Stimulated activated naive B cell treated with anti-CD40 and anti-IgM and Interleukin-4, amounts not matched to agents 10 μg/mL and 1 μg/mL and 100 μg/mL, for 72 hours (primary cell): ENCODE measurements at regions not wholly inside any gene's neighbourhood (a gene's known extent, or its start where the extent isn't known, plus 50 kb on each side); places are given as distances from the start of the nearest gene placed in this dataset.
"Not testable (repeated sequence)": the region's sequence is repeated elsewhere in the genome, so short reads cannot be mapped to it uniquely, and the experiment has no call there.

ENCODE experiments used
- ATAC-seq, 2 donors: fragments of 150-1000 bp; cut with Tn5 transposase; replicated peaks; 2 replicates each; pipeline ENCODE4 v1.10.0; 2021; ENCODE audit warnings: moderate library complexity in 1 of 2
- DNase-seq: peaks from one replicate; pipeline ENCODE4 v3.0.0; 2021
- H3K27ac Mint-ChIP-seq: one replicate; pipeline ENCODE4 v1.8.0; 2022; ENCODE audit warnings: mild to moderate bottlenecking, mixed read lengths
- H3K27me3 Mint-ChIP-seq, 2 donors: one replicate each; pipeline ENCODE4 v1.8.0; 2022; ENCODE audit warnings: mixed read lengths in 2 of 2
- H3K36me3 Mint-ChIP-seq, 2 donors: one replicate each; pipeline ENCODE4 v1.8.0; 2022; ENCODE audit warnings: mixed read lengths in 2 of 2, mild to moderate bottlenecking in 1 of 2
- H3K4me1 Mint-ChIP-seq, 2 donors: one replicate each; pipeline ENCODE4 v1.8.0; 2022; ENCODE audit warnings: mixed read lengths in 2 of 2, mild to moderate bottlenecking in 1 of 2
- H3K4me3 Mint-ChIP-seq, 2 donors: one replicate each; pipeline ENCODE4 v1.8.0; 2022; ENCODE audit warnings: mild to moderate bottlenecking in 2 of 2, mixed read lengths in 2 of 2, moderate library complexity in 1 of 2
- H3K9me3 Mint-ChIP-seq, 2 donors: one replicate each; pipeline ENCODE4 v1.8.0; 2022; ENCODE audit warnings: mixed read lengths in 2 of 2, mild to moderate bottlenecking in 1 of 2

DNA sequence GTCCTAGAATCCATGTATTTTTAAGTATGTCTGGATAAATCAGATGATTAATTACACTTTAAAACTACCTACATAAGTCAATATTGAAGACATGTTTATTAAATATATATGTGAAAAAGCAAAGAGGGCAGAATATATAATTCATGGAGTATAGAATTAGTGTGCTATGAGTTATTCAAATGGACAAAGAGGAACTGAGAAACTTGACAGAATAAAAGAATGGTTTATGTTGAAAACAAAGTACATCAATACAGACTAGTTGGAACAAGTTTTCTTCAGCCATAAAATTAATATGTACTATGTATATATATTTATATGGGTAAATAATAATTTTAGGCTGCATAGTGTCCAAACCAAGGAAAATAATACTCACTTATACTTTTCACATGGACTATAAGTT, 173.5 kb downstream of the NPFFR2 start:
- Mint-ChIP-seq H3K27me3 (no peaks in the 10 kb centered on the region), H3K4me1 (no peaks in the 10 kb centered on the region), H3K4me3 (no peak overlapping the region), H3K36me3 (no peaks in the 10 kb centered on the region), H3K9me3 (peaks cover 0 to 3% of the 10 kb centered on the region in 2 donors), H3K27ac (no peak overlapping the region)
- no peak for DNase-seq
- no peak for ATAC-seq

DNA sequence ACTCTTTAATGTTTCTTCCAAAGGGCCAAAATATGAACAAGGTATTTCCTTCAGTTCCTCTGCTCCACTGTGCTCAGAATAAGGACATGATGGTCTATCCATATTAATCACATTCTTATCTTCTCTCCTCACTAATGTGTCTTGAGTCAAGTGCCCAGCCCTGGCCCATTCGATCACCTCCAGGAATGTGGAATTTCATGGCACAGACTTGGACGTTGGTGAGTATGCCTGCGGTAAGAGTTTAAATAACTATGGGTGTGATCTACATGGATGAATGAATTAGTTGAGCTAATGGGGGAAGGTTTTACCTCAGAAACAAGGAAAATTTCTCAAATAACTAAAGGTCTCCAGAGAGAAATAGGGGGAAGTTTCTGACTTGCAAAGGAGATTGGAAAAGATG, 174.0 kb downstream of the NPFFR2 start:
- Mint-ChIP-seq H3K4me3 (no peak overlapping the region), H3K27ac (no peak overlapping the region), H3K4me1 (no peaks in the 10 kb centered on the region), H3K27me3 (no peaks in the 10 kb centered on the region), H3K36me3 (no peaks in the 10 kb centered on the region), H3K9me3 (peaks cover 0 to 3% of the 10 kb centered on the region in 2 donors)
- no peak for ATAC-seq
- DNase-seq, result no peak

DNA sequence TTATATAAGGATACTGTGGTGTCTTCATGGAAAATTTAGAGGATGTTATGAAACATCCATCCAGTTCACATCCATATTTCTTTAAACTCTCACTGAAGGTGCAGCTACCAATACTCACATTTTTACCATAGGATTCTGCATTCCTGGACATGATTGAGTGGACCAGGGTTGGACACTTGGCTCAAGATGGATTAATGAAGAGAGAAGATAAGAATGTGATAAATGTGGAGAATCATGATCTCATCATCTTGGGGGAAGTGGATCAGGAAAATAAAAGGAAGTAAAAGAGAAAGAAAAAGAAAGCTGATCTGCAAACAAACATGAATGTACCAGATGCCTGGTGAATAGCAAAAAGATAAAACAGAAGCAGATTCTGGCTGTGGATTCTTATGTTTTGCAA, 175.4 kb downstream of the NPFFR2 start:
- H3K4me1 Mint-ChIP-seq, result no peaks in the 10 kb centered on the region
- no peak overlapping the region for H3K27ac Mint-ChIP-seq
- ATAC-seq (no peak), DNase-seq (no peak)
- no peaks in the 10 kb centered on the region for H3K27me3 Mint-ChIP-seq
- H3K36me3 Mint-ChIP-seq, result no peaks in the 10 kb centered on the region
- no peak overlapping the region for H3K4me3 Mint-ChIP-seq
- peaks cover 0 to 3% of the 10 kb centered on the region in 2 donors for H3K9me3 Mint-ChIP-seq

DNA sequence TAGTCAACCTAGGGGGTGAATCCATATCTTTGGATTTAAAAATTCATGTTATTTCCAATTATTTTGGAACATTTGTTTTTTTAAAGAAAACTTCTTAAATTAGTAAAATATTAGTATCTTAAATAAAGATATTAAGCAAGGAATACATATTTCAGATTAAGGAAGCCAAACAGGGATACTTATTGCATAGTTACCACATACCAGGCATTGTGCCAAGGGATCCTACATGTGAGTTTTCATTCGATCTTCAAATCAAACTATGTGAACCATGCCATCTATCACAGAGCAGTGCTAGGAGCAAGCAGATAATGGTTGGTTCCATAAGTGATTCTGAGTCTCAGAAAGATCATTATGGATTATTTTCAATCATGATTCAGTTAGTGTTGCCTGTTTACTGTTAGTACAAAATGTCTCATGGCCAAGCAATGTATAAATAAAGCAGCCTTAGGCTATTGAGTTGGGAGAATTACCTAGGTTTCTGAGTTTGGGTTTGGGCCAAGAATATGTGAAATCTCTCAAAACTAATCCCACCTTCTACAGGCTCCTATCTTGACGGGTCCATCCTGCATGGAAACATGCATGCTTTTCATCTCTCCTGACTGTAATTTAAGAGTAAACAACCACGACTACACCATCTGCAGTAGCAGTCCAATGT, 176.7 kb downstream of the NPFFR2 start:
- ATAC-seq, result no peak
- DNase-seq, result no peak
- Mint-ChIP-seq H3K4me3 (no peak overlapping the region), H3K9me3 (peaks cover 3% of the 10 kb centered on the region in 2 donors), H3K27me3 (no peaks in the 10 kb centered on the region), H3K4me1 (no peaks in the 10 kb centered on the region), H3K27ac (no peak overlapping the region), H3K36me3 (no peaks in the 10 kb centered on the region)

DNA sequence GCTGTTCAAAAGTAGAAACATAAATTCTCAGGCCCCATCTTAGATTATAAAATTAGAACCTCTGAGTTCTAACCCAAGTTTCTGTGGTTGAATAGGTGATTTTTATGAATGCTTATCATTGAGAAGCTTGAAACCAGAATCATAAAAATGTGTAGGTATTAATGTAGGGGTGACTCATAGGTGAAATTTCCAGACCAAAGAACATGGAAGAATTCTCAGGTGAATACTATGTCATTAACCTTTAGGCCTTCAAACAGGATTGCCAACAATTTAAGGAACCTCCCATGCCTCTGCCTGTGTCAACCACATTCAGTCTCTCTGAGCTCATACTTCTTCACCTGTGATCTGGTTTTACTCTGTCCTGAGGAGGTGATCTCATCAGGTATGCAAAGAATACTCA, 177.8 kb downstream of the NPFFR2 start:
- Mint-ChIP-seq H3K36me3 (no peaks in the 10 kb centered on the region), H3K4me1 (no peaks in the 10 kb centered on the region), H3K27me3 (no peaks in the 10 kb centered on the region), H3K27ac (no peak overlapping the region), H3K4me3 (no peak overlapping the region), H3K9me3 (peaks cover 3 to 6% of the 10 kb centered on the region in 2 donors)
- DNase-seq (no peak), ATAC-seq (peak in 1 of 2 donors; percentile 6)

DNA sequence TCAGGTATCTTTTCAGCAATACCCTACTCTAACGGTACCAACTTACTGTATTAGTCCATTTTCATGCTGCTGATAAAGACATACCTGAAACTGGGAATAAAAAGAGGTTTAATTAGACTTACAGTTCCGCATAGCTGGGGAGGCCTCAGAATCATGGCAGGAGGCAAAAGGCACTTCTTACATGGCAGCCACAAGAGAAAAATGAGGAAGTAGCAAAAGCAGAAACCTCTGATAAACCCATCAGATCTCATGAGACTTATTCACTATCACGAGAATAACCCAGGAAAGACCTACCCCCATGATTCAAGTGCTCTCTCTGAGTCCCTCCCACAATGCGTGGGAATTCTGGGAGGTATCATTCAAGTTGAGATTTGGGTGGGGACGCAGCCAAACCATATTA, 182.0 kb downstream of the NPFFR2 start:
- H3K27me3 Mint-ChIP-seq, ATAC-seq, DNase-seq, H3K27ac Mint-ChIP-seq, H3K36me3 Mint-ChIP-seq, H3K9me3 Mint-ChIP-seq, H3K4me3 Mint-ChIP-seq, H3K4me1 Mint-ChIP-seq: not testable (repeated sequence)

DNA sequence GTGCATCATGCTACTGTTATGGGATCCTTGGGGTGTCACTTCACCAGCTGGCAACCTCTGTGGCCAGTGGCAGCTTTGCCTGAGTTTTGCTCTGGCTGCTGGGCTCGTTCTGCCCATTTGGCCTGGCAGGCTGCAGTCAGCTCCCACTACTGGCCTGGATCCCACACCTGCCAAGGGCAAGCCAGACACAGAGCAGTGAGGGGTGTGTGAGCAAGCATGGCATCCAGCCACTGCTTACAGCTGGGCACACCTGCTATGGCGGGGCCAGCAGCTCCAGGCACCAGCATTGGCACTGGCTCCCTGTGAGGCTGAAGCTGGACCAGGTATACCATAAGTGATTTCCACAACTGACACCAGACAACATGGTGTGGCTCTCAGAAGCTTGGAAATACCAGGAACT, 183.4 kb downstream of the NPFFR2 start:
- Mint-ChIP-seq H3K4me1 (no peaks in the 10 kb centered on the region), H3K27me3 (no peaks in the 10 kb centered on the region), H3K4me3 (no peak overlapping the region), H3K27ac (no peak overlapping the region), H3K9me3 (peaks cover 0 to 6% of the 10 kb centered on the region in 2 donors), H3K36me3 (no peaks in the 10 kb centered on the region)
- ATAC-seq (no peak), DNase-seq (no peak)

DNA sequence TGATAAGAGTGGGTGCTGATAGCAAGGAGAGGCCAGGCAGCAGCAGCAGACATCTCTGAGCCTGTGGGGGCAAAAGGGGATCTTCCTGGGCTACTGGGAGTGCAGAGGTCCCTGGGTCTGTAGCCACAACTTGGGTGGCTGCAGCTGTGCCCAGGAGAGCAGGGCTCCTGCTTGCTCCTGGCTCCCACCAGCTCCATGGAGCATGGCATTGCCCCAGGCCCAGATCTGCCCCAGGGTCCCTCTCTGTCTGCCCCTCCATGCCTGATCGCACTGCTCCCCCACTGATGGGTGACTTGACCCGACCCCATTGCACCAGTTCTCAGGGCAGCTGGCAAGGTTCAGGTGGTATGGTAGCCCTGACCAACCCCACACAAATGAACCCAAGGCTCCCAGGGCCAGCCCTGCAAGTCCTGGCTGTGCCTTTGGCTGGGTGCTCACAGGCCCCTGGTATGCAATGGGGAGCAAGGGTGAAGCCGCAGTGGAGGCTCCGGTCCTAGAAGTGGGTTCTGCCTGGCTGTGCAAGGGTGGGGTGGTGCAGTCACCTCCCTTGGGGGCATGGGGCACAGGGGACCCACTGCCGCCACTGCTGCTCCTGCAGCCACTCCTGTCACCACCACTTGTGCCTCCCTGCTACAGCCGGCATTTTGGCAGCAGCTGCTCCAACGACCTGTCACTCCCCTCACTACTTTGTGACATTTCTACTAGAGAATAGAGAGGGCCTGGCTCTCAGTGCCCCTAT, 184.9 kb downstream of the NPFFR2 start:
- H3K36me3 Mint-ChIP-seq, result no peaks in the 10 kb centered on the region
- peaks cover 0 to 6% of the 10 kb centered on the region in 2 donors for H3K9me3 Mint-ChIP-seq
- ATAC-seq (no peak), DNase-seq (no peak)
- H3K27me3 Mint-ChIP-seq, result no peaks in the 10 kb centered on the region
- H3K4me1 Mint-ChIP-seq, result no peaks in the 10 kb centered on the region
- no peak overlapping the region for H3K4me3 Mint-ChIP-seq
- H3K27ac Mint-ChIP-seq, result no peak overlapping the region

DNA sequence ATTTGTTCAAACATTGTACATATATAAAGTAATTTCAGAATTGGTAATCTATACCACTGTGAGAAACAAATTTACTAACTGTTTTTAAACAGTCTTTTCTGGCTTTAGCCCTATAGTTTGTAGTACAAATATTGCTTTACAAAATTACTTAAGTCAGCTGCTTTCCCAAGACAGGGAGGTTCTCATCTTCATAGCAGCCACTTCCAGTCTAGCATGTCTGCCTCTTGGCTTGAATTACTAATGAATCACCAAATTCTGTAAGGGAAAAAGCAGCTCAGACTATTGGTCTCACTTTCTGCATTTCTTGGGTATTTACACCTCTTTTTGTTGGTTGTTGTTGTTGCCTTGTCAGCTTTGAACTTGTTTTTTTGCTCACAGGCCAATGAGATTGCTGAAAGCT, 187.2 kb downstream of the NPFFR2 start:
- Mint-ChIP-seq H3K36me3 (no peaks in the 10 kb centered on the region), H3K4me1 (no peaks in the 10 kb centered on the region), H3K4me3 (no peak overlapping the region), H3K9me3 (peaks cover 0 to 3% of the 10 kb centered on the region in 2 donors), H3K27ac (no peak overlapping the region), H3K27me3 (no peaks in the 10 kb centered on the region)
- DNase-seq (no peak), ATAC-seq (no peak)
